Small intestine (tissue), 7 donors: ENCODE measurements at regions not wholly inside any gene's neighbourhood (a gene's known extent, or its start where the extent isn't known, plus 50 kb on each side); places are given as distances from the start of the nearest gene placed in this dataset.

Experiments used
- DNase-seq, 2 donors: peaks; one replicate each; pipeline versions ENCODE4 v3.0.0 to v3.0.0-alpha.2; 2013
- FAIRE-seq: peaks from 2 replicates; lab custom pipeline; 2012; peaks lifted over from hg19 to GRCh38; lab: Jason Lieb, UNC
- H3K27ac ChIP-seq, 3 donors: one replicate each; pipeline ENCODE4 v1.5.1; 2013; ENCODE audit warnings: low read length in 2 of 3, mild to moderate bottlenecking in 2 of 3, control low read depth in 1 of 3, inconsistent platforms in 1 of 3, low read depth in 1 of 3, moderate library complexity in 1 of 3
- H3K27me3 ChIP-seq, 3 donors: one replicate each; pipeline ENCODE4 v1.6.1; 2013; ENCODE audit warnings: low read length in 3 of 3, inconsistent platforms in 1 of 3; ENCODE audit not compliant: control insufficient read depth in 3 of 3, insufficient read depth in 3 of 3
- H3K36me3 ChIP-seq, 3 donors: one replicate each; pipeline ENCODE4 v1.6.1; 2013; ENCODE audit warnings: low read length in 3 of 3, inconsistent platforms in 1 of 3, low read depth in 1 of 3, mild to moderate bottlenecking in 1 of 3, moderate library complexity in 1 of 3; ENCODE audit not compliant: control insufficient read depth in 3 of 3, insufficient read depth in 2 of 3
- H3K4me1 ChIP-seq, 3 donors: one replicate each; pipeline ENCODE4 v1.6.1; 2013; ENCODE audit warnings: low read length in 2 of 3, inconsistent platforms in 1 of 3, low read depth in 1 of 3, mild to moderate bottlenecking in 1 of 3, moderate library complexity in 1 of 3; ENCODE audit not compliant: control insufficient read depth in 3 of 3, insufficient read depth in 2 of 3
- H3K4me3 ChIP-seq, 3 donors: one replicate each; pipeline ENCODE4 v1.5.1; 2013; ENCODE audit warnings: low read length in 3 of 3, control low read depth in 1 of 3, inconsistent platforms in 1 of 3, low read depth in 1 of 3, mild to moderate bottlenecking in 1 of 3, moderate library complexity in 1 of 3
- H3K9me3 ChIP-seq, 2 donors: one replicate each; pipeline ENCODE4 v1.6.1; 2013; ENCODE audit warnings: low read depth in 1 of 2, low read length in 1 of 2; ENCODE audit not compliant: control insufficient read depth in 2 of 2, insufficient read depth in 1 of 2
- WGBS, 3 donors: extraction: QIAGEN DNeasy Blood & Tissue Kit; methylation state at CpG; one replicate each; pipeline ENCODE4 v1.1.7; 2013; 5-methylcytosine and 5-hydroxymethylcytosine counted together
- donor health status: healthy with polysubstance abuse.
- donor health status: control.
- donor health status: control.
- donor health status: Bipolar disorder and iron deficiency.
- donor health status: healthy.

GRCh38 chr13:48593536-48593935 is 60.2 kb upstream of the CYSLTR2 start:
- peaks cover 0 to 22% of the 10 kb centered on the region in 2 donors for H3K9me3 ChIP-seq
- peaks cover 5 to 32% (median 5%) of the 10 kb centered on the region in 3 donors for H3K4me1 ChIP-seq
- H3K27ac ChIP-seq: no peak overlapping the region
- no peak for DNase-seq
- H3K36me3 ChIP-seq: no peaks in the 10 kb centered on the region
- H3K4me3 ChIP-seq: no peak overlapping the region
- 88 to 92% (median 90%) methylated on average over 4 of the region's 4 CpGs for WGBS, 3 donors
- H3K27me3 ChIP-seq: no peaks in the 10 kb centered on the region
- no peak for FAIRE-seq

GRCh38 chr13:48594096-48594815 is 59.5 kb upstream of the CYSLTR2 start:
- no peaks in the 10 kb centered on the region for H3K36me3 ChIP-seq
- 49 to 56% (median 56%) methylated on average over 6 of the region's 6 CpGs for WGBS, 3 donors
- no peak for FAIRE-seq

GRCh38 chr13:48595431-48596429 is 58.0 kb upstream of the CYSLTR2 start:
- Histone ChIP-seq H3K4me1 (peaks cover 2 to 23% (median 4%) of the 10 kb centered on the region in 3 donors), H3K27me3 (no peaks in the 10 kb centered on the region), H3K4me3 (no peak overlapping the region), H3K36me3 (no peaks in the 10 kb centered on the region), H3K9me3 (peaks cover 0 to 17% of the 10 kb centered on the region in 2 donors), H3K27ac (peak overlapping the region in 1 of 3 donors; percentile 29)
- FAIRE-seq: no peak
- DNase-seq: peak; percentile 86 to 87
- 52 to 66% (median 55%) methylated on average over 7 of the region's 7 CpGs for WGBS, 3 donors

More at GRCh38 chr13:48594096-48594815, 59.5 kb upstream of the CYSLTR2 start:
- no peak overlapping the region for H3K27ac ChIP-seq
- no peaks in the 10 kb centered on the region for H3K27me3 ChIP-seq
- peaks cover 5 to 32% (median 5%) of the 10 kb centered on the region in 3 donors for H3K4me1 ChIP-seq
- H3K4me3 ChIP-seq: no peak overlapping the region
- DNase-seq: no peak
- peaks cover 0 to 20% of the 10 kb centered on the region in 2 donors for H3K9me3 ChIP-seq

- FAIRE-seq (no peak), DNase-seq (no peak)
- 44 to 52% (median 46%) methylated on average over 5 of the region's 5 CpGs for WGBS, 3 donors
- Histone ChIP-seq H3K4me1 (no peaks in the 10 kb centered on the region), H3K27ac (no peak overlapping the region), H3K4me3 (no peak overlapping the region), H3K27me3 (no peaks in the 10 kb centered on the region), H3K9me3 (peaks cover 0 to 16% of the 10 kb centered on the region in 2 donors), H3K36me3 (no peaks in the 10 kb centered on the region)
Observed at GRCh38 chr13:48600374-48601364, 53.1 kb upstream of the CYSLTR2 start.

GRCh38 chr13:48602296-48603016 is 51.3 kb upstream of the CYSLTR2 start:
- 62 to 75% (median 70%) methylated on average over 8 of the region's 8 CpGs for WGBS, 3 donors
- FAIRE-seq: no peak
- Histone ChIP-seq H3K4me3 (no peak overlapping the region), H3K36me3 (no peaks in the 10 kb centered on the region), H3K27me3 (no peaks in the 10 kb centered on the region), H3K4me1 (no peaks in the 10 kb centered on the region), H3K27ac (no peak overlapping the region), H3K9me3 (peaks cover 0 to 20% of the 10 kb centered on the region in 2 donors)
- no peak for DNase-seq

- Histone ChIP-seq H3K4me3 (no peak overlapping the region), H3K4me1 (no peaks in the 10 kb centered on the region), H3K27me3 (no peaks in the 10 kb centered on the region), H3K36me3 (no peaks in the 10 kb centered on the region), H3K9me3 (peaks cover 0 to 14% of the 10 kb centered on the region in 2 donors), H3K27ac (no peak overlapping the region)
- WGBS, 3 donors: 62 to 74% (median 62%) methylated on average over 2 of the region's 2 CpGs
- DNase-seq: no peak
- no peak for FAIRE-seq
Observed at GRCh38 chr13:48603375-48603774, 50.4 kb upstream of the CYSLTR2 start.
